Glutamatergic neuron (in vitro differentiated cells): ENCODE measurements at regions not wholly inside any gene's neighbourhood (a gene's known extent, or its start where the extent isn't known, plus 50 kb on each side); places are given as distances from the start of the nearest gene placed in this dataset.

ENCODE experiments used
- DNase-seq: peaks from one replicate; pipeline ENCODE4 v3.0.0; 2022
- H3K27ac Mint-ChIP-seq: one replicate; pipeline ENCODE4 v1.8.0; 2020; ENCODE audit warnings: mild to moderate bottlenecking, mixed read lengths, inconsistent platforms; ENCODE audit not compliant: unreplicated experiment
- H3K27me3 Mint-ChIP-seq: one replicate; pipeline ENCODE4 v1.8.0; 2020; ENCODE audit warnings: mild to moderate bottlenecking, moderate library complexity, mixed read lengths, inconsistent platforms; ENCODE audit not compliant: unreplicated experiment
- H3K36me3 Mint-ChIP-seq: one replicate; pipeline ENCODE4 v1.8.0; 2020; ENCODE audit warnings: mild to moderate bottlenecking, mixed read lengths, inconsistent platforms; ENCODE audit not compliant: unreplicated experiment
- H3K4me1 Mint-ChIP-seq: one replicate; pipeline ENCODE4 v1.8.0; 2020; ENCODE audit warnings: mild to moderate bottlenecking, low read depth, mixed read lengths, inconsistent platforms; ENCODE audit not compliant: unreplicated experiment
- H3K4me3 Mint-ChIP-seq: one replicate; pipeline ENCODE4 v1.8.0; 2020; ENCODE audit warnings: mild to moderate bottlenecking, mixed read lengths, inconsistent platforms; ENCODE audit not compliant: unreplicated experiment
- H3K9me3 Mint-ChIP-seq: one replicate; pipeline ENCODE4 v1.8.0; 2020; ENCODE audit warnings: mild to moderate bottlenecking, moderate library complexity, mixed read lengths, inconsistent platforms; ENCODE audit not compliant: unreplicated experiment
- TF ChIP-seq, protein P1 (sequence below): fragments of 200-600 bp; sonication (generic); IDR thresholded peaks from one replicate; pipeline ENCODE4 v1.5.0; 2021; ENCODE audit not compliant: partially characterized antibody, unreplicated experiment

DNA sequence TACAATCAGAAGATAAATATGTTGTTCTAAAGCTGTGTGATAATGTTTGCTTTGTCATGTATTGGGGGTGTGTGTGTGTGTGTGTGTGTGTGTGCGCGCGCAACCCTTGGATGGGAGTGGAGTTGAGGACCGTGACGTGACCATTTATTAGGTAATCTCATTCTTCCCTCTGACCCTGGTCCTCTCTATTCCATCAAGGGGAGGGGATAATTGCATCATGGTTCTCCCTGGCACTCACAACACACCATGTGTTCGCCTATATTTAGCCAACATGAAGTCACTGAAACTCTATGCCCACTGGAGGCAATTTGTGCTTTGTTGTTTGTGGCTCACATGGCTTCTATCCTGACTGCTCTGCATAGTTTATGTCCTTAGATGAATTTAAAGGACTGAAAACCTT lies 79.8 kb upstream of the LRPPRC start:
- no peaks in the 10 kb centered on the region for H3K4me1 Mint-ChIP-seq
- DNase-seq = no peak

GRCh38 chr2:44077942-44078511 lies 82.2 kb upstream of the LRPPRC start:
- H3K36me3 Mint-ChIP-seq = no peaks in the 10 kb centered on the region
- TF ChIP-seq, protein P1, sequence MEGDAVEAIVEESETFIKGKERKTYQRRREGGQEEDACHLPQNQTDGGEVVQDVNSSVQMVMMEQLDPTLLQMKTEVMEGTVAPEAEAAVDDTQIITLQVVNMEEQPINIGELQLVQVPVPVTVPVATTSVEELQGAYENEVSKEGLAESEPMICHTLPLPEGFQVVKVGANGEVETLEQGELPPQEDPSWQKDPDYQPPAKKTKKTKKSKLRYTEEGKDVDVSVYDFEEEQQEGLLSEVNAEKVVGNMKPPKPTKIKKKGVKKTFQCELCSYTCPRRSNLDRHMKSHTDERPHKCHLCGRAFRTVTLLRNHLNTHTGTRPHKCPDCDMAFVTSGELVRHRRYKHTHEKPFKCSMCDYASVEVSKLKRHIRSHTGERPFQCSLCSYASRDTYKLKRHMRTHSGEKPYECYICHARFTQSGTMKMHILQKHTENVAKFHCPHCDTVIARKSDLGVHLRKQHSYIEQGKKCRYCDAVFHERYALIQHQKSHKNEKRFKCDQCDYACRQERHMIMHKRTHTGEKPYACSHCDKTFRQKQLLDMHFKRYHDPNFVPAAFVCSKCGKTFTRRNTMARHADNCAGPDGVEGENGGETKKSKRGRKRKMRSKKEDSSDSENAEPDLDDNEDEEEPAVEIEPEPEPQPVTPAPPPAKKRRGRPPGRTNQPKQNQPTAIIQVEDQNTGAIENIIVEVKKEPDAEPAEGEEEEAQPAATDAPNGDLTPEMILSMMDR = no peak
- H3K4me1 Mint-ChIP-seq = no peaks in the 10 kb centered on the region
- no peak for DNase-seq
- no peak overlapping the region for H3K4me3 Mint-ChIP-seq
- H3K27me3 Mint-ChIP-seq = no peaks in the 10 kb centered on the region
- no peak overlapping the region for H3K27ac Mint-ChIP-seq
- no peaks in the 10 kb centered on the region for H3K9me3 Mint-ChIP-seq

More for the DNA sequence above, 79.8 kb upstream of the LRPPRC start:
- TF ChIP-seq, protein P1 = no peak
- no peaks in the 10 kb centered on the region for H3K9me3 Mint-ChIP-seq
- no peak overlapping the region for H3K27ac Mint-ChIP-seq
- H3K36me3 Mint-ChIP-seq = no peaks in the 10 kb centered on the region
- no peak overlapping the region for H3K4me3 Mint-ChIP-seq
- H3K27me3 Mint-ChIP-seq = no peaks in the 10 kb centered on the region

- no peaks in the 10 kb centered on the region for H3K36me3 Mint-ChIP-seq
- H3K9me3 Mint-ChIP-seq = no peaks in the 10 kb centered on the region
- no peaks in the 10 kb centered on the region for H3K27me3 Mint-ChIP-seq
- H3K4me3 Mint-ChIP-seq = no peak overlapping the region
- no peaks in the 10 kb centered on the region for H3K4me1 Mint-ChIP-seq
- TF ChIP-seq, protein P1 = no peak
- no peak for DNase-seq
- H3K27ac Mint-ChIP-seq = no peak overlapping the region
Observed at GRCh38 chr2:44079686-44080085, 83.9 kb upstream of the LRPPRC start.

DNA sequence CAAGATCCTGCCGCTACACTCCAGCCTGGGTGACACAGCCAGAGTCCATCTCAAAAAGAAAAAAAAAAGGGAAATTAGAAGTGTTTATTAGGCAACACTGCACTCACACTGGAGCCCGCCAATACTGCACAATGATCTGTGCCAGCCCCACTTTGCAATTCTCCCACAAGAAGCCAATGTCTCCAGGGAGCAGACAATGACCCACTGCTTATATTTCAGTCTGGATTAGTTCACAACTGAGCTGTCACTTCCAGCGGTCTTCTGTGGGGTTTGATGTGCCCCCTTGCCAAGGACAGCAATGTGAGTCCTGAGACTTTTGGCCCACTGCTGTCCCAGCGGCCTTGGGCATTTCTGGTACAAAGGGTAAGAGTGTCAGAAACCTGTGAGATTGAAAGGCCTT lies 85.6 kb upstream of the PPM1B start:
- Mint-ChIP-seq H3K36me3 (no peaks in the 10 kb centered on the region), H3K4me1 (peaks cover 5% of the 10 kb centered on the region), H3K4me3 (no peak overlapping the region), H3K9me3 (no peaks in the 10 kb centered on the region), H3K27me3 (peaks cover 2% of the 10 kb centered on the region), H3K27ac (no peak overlapping the region)
- DNase-seq = no peak
- TF ChIP-seq, protein P1 = no peak

- Mint-ChIP-seq H3K4me1 (peaks cover 5% of the 10 kb centered on the region), H3K27ac (no peak overlapping the region), H3K9me3 (no peaks in the 10 kb centered on the region), H3K27me3 (peaks cover 2% of the 10 kb centered on the region), H3K36me3 (no peaks in the 10 kb centered on the region), H3K4me3 (no peak overlapping the region)
- TF ChIP-seq, protein P1 = no peak
- DNase-seq = no peak
Observed at GRCh38 chr2:44084850-44085249, 83.8 kb upstream of the PPM1B start.
